ENCODE measurements at regions not wholly inside any gene's neighbourhood (a gene's known extent, or its start where the extent isn't known, plus 50 kb on each side); places are given as distances from the start of the nearest gene placed in this dataset.

GRCh38 chr6:21987501-21987957 lies 309.3 kb downstream of the PRL start:
- intact Hi-C loops (cut with DNase I), result no loop called here
- peak; percentile 59 to 92 (median 82) for DNase-seq
- 10 to 18% (median 14%) methylated on average over 8 to 9 of the region's 9 CpGs for WGBS, 4 donors
- H3K36me3 ChIP-seq (replicated peaks in 1 of 2), result no peaks in the 10 kb centered on the region
- no peaks in the 10 kb centered on the region for H3K9me3 ChIP-seq (replicated peaks in 1 of 3)
- peak overlapping the region in 3 of 5 donors; percentile 53 to 71 (median 57) for H3K27ac ChIP-seq
- peaks cover 7 to 18% of the 10 kb centered on the region in 2 donors for H3K4me1 ChIP-seq (replicated peaks in 1 of 2)
- TF ChIP-seq CTCF (IDR thresholded peaks at IDR 0.05) (no peak), POLR2A (IDR thresholded peaks at IDR 0.05) (no peak)
- no peaks in the 10 kb centered on the region for H3K27me3 ChIP-seq
- peak overlapping the region in 1 of 4 donors; percentile 28 for H3K4me3 ChIP-seq

GRCh38 chr6:21990577-21990976 lies 306.3 kb downstream of the PRL start:
- Histone ChIP-seq H3K4me3 (no peak overlapping the region), H3K27me3 (no peaks in the 10 kb centered on the region), H3K9me3 (replicated peaks in 1 of 3) (no peaks in the 10 kb centered on the region), H3K4me1 (replicated peaks in 1 of 2) (peaks cover 7 to 18% of the 10 kb centered on the region in 2 donors), H3K27ac (no peak overlapping the region), H3K36me3 (replicated peaks in 1 of 2) (no peaks in the 10 kb centered on the region)
- intact Hi-C loops (cut with DNase I), result no loop called here
- WGBS, 4 donors, result 80 to 100% (median 92%) methylated on average over 1 of the region's 1 CpG
- no peak for DNase-seq
- no peak for TF ChIP-seq CTCF (IDR thresholded peaks at IDR 0.05)
- TF ChIP-seq POLR2A (IDR thresholded peaks at IDR 0.05), result no peak

- 83 to 85% (median 83%) methylated on average over 6 of the region's 6 CpGs for WGBS, 4 donors
- TF ChIP-seq POLR2A (IDR thresholded peaks at IDR 0.05), result no peak
- TF ChIP-seq CTCF (IDR thresholded peaks at IDR 0.05), result no peak
- Histone ChIP-seq H3K4me3 (no peak overlapping the region), H3K36me3 (replicated peaks in 1 of 2) (no peaks in the 10 kb centered on the region), H3K4me1 (replicated peaks in 1 of 2) (peaks cover 0 to 7% of the 10 kb centered on the region in 2 donors), H3K9me3 (replicated peaks in 1 of 3) (no peaks in the 10 kb centered on the region), H3K27me3 (no peaks in the 10 kb centered on the region), H3K27ac (no peak overlapping the region)
- DNase-seq, result no peak
- intact Hi-C loops (cut with DNase I), result no loop called here
These were observed 304.5 kb downstream of the PRL start for GRCh38 chr6:21992178-21992967.

GRCh38 chr6:21993841-21994240 lies 303.0 kb downstream of the PRL start:
- intact Hi-C loops (cut with DNase I), result no loop called here
- Histone ChIP-seq H3K27ac (no peak overlapping the region), H3K4me3 (no peak overlapping the region), H3K4me1 (replicated peaks in 1 of 2) (peaks cover 0 to 5% of the 10 kb centered on the region in 2 donors), H3K27me3 (no peaks in the 10 kb centered on the region), H3K9me3 (replicated peaks in 1 of 3) (no peaks in the 10 kb centered on the region), H3K36me3 (replicated peaks in 1 of 2) (no peaks in the 10 kb centered on the region)
- no peak for DNase-seq
- WGBS, 4 donors, result 75 to 81% (median 77%) methylated on average over 2 of the region's 2 CpGs
- no peak for TF ChIP-seq POLR2A (IDR thresholded peaks at IDR 0.05)
- no peak for TF ChIP-seq CTCF (IDR thresholded peaks at IDR 0.05)

Measured in adrenal gland (tissue), 9 donors.